ENCODE measurements at regions not wholly inside any gene's neighbourhood (a gene's known extent, or its start where the extent isn't known, plus 50 kb on each side); places are given as distances from the start of the nearest gene placed in this dataset.

GRCh38 chr5:111572561-111572960, 60.2 kb upstream of the STARD4 start:
- no peak for DNase-seq

- DNase-seq = no peak
Measured at GRCh38 chr5:111563031-111563822, 50.9 kb upstream of the STARD4 start.

- DNase-seq = no peak
Measured at GRCh38 chr5:111562561-111562960, 50.2 kb upstream of the STARD4 start.

Data from NCI-H1092 (cell line).